ENCODE measurements at regions not wholly inside any gene's neighbourhood (a gene's known extent, or its start where the extent isn't known, plus 50 kb on each side); places are given as distances from the start of the nearest gene placed in this dataset.

GRCh38 chr22:48628891-48629543 lies 1198.7 kb downstream of the BRD1 start:
- peaks cover 3% of the 10 kb centered on the region; the same call in 1 of the 2 replicates for H3K9me3 ChIP-seq (ENCODE audit: insufficient read depth, low read depth, low read length)
- no peak for TF ChIP-seq CTCF (conservative IDR thresholded peaks at IDR 0.05; ENCODE audit: low read length)
- TF ChIP-seq EZH2phosphoT487 (IDR thresholded peaks at IDR 0.05; ENCODE audit: borderline replicate concordance), result no peak
- H3K4me2 ChIP-seq (ENCODE audit: low read depth, low read length, poor library complexity, severe bottlenecking), result no peak overlapping the region

GRCh38 chr22:48627966-48628365 lies 1199.7 kb downstream of the BRD1 start:
- H3K9me2 ChIP-seq (replicated peaks; ENCODE audit: low read depth, low read length), result no peaks in the 10 kb centered on the region
- no peaks in the 10 kb centered on the region for H3K36me3 ChIP-seq (ENCODE audit: insufficient read depth, low read length)
- H2AFZ ChIP-seq (ENCODE audit: low read length), result no peak overlapping the region
- H4K20me1 ChIP-seq (ENCODE audit: insufficient read depth, low read length, poor library complexity, severe bottlenecking), result no peaks in the 10 kb centered on the region
- H3K9ac ChIP-seq (ENCODE audit: low read depth, low read length, poor library complexity, severe bottlenecking), result no peak overlapping the region
- no peaks in the 10 kb centered on the region for H3K27me3 ChIP-seq (ENCODE audit: insufficient read depth, low read length, poor library complexity, severe bottlenecking)
- TF ChIP-seq CTCF (conservative IDR thresholded peaks at IDR 0.05; ENCODE audit: low read length) (no peak), EZH2phosphoT487 (IDR thresholded peaks at IDR 0.05; ENCODE audit: borderline replicate concordance) (no peak)
- H3K79me2 ChIP-seq (ENCODE audit: insufficient read depth, low read length), result no peaks in the 10 kb centered on the region
- H3K4me2 ChIP-seq (ENCODE audit: low read depth, low read length, poor library complexity, severe bottlenecking), result no peak overlapping the region
- no peak overlapping the region for H3K4me3 ChIP-seq (ENCODE audit: low read length, poor library complexity, severe bottlenecking)
- no peaks in the 10 kb centered on the region for H3K4me1 ChIP-seq (ENCODE audit: insufficient read depth, low read length, poor library complexity, severe bottlenecking)
- H3F3A ChIP-seq (ENCODE audit: low read depth), result no peaks in the 10 kb centered on the region
- H3K9me3 ChIP-seq (ENCODE audit: insufficient read depth, low read depth, low read length), result peaks cover 3% of the 10 kb centered on the region; the same call in 1 of the 2 replicates

More at GRCh38 chr22:48628891-48629543, 1198.7 kb downstream of the BRD1 start:
- Histone ChIP-seq H3K4me1 (ENCODE audit: insufficient read depth, low read length, poor library complexity, severe bottlenecking) (no peaks in the 10 kb centered on the region), H3K9me2 (replicated peaks; ENCODE audit: low read depth, low read length) (no peaks in the 10 kb centered on the region), H3K4me3 (ENCODE audit: low read length, poor library complexity, severe bottlenecking) (no peak overlapping the region), H4K20me1 (ENCODE audit: insufficient read depth, low read length, poor library complexity, severe bottlenecking) (no peaks in the 10 kb centered on the region), H2AFZ (ENCODE audit: low read length) (no peak overlapping the region), H3K36me3 (ENCODE audit: insufficient read depth, low read length) (no peaks in the 10 kb centered on the region), H3K27me3 (ENCODE audit: insufficient read depth, low read length, poor library complexity, severe bottlenecking) (no peaks in the 10 kb centered on the region), H3F3A (ENCODE audit: low read depth) (no peaks in the 10 kb centered on the region), H3K9ac (ENCODE audit: low read depth, low read length, poor library complexity, severe bottlenecking) (no peak overlapping the region), H3K79me2 (ENCODE audit: insufficient read depth, low read length) (no peaks in the 10 kb centered on the region)

- no peak for TF ChIP-seq EZH2phosphoT487 (IDR thresholded peaks at IDR 0.05; ENCODE audit: borderline replicate concordance)
- TF ChIP-seq CTCF (conservative IDR thresholded peaks at IDR 0.05; ENCODE audit: low read length), result no peak
- H3K27me3 ChIP-seq (ENCODE audit: insufficient read depth, low read length, poor library complexity, severe bottlenecking), result no peaks in the 10 kb centered on the region
- no peak overlapping the region for H3K4me3 ChIP-seq (ENCODE audit: low read length, poor library complexity, severe bottlenecking)
- H2AFZ ChIP-seq (ENCODE audit: low read length), result no peak overlapping the region
- H3K36me3 ChIP-seq (ENCODE audit: insufficient read depth, low read length), result no peaks in the 10 kb centered on the region
- peaks cover 3% of the 10 kb centered on the region; the same call in 1 of the 2 replicates for H3K9me3 ChIP-seq (ENCODE audit: insufficient read depth, low read depth, low read length)
- H3K9ac ChIP-seq (ENCODE audit: low read depth, low read length, poor library complexity, severe bottlenecking), result no peak overlapping the region
- no peaks in the 10 kb centered on the region for H3K9me2 ChIP-seq (replicated peaks; ENCODE audit: low read depth, low read length)
- no peaks in the 10 kb centered on the region for H4K20me1 ChIP-seq (ENCODE audit: insufficient read depth, low read length, poor library complexity, severe bottlenecking)
- H3K4me2 ChIP-seq (ENCODE audit: low read depth, low read length, poor library complexity, severe bottlenecking), result no peak overlapping the region
- H3K4me1 ChIP-seq (ENCODE audit: insufficient read depth, low read length, poor library complexity, severe bottlenecking), result no peaks in the 10 kb centered on the region
- H3F3A ChIP-seq (ENCODE audit: low read depth), result no peaks in the 10 kb centered on the region
- H3K79me2 ChIP-seq (ENCODE audit: insufficient read depth, low read length), result no peaks in the 10 kb centered on the region
These were observed 1200.5 kb downstream of the BRD1 start for GRCh38 chr22:48627203-48627602.
